ENCODE measurements at regions not wholly inside any gene's neighbourhood (a gene's known extent, or its start where the extent isn't known, plus 50 kb on each side); places are given as distances from the start of the nearest gene placed in this dataset.

DNA sequence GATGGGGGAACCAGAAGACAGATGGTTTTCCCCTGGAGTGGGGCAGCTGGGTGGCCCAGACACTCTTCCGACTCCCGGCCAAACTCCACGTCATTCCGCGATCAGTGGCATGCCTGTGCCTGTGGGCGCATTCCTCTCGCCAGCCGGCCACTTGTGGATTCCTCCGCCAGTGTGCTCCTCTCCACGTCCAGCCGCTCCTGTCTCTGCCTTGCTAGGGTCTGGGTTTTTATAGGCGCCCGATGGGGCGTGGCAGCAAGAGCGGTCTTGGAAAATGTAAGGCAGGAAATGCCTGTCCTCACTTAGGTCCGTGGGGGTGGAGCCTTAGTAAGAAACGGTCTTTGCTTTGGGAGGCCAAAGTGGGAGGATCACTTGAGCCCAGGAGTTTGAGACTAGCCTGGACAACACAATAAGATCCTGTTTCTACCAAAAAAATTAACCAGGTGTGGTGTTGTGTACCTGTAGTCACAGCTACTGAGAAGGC lies 81.6 kb upstream of the SEPTIN5 start:
- ChIA-PET CTCF (ENCODE audit: partially characterized antibody) (interaction anchor here (0.6 to 6.3 kb wide), 50 partner anchors 8 to 277 kb away, joined by 3 to 56 read pairs (median 4); no protein-coding TSS in a partner anchor), POLR2A (ENCODE audit: partially characterized antibody) (no interaction called here)
- no peak for DNase-seq (ENCODE audit: low read depth in 1 of 2, low spot score in 2 of 2)
- no peak overlapping the region for H3K23ac ChIP-seq (ENCODE audit: insufficient read length)
- H2BK20ac ChIP-seq (ENCODE audit: low read length), result no peak overlapping the region; the same call in 1 of the 2 replicates
- H3K4me3 ChIP-seq (ENCODE audit: extremely low read depth in 1 of 4, insufficient read depth in 2 of 4, low read depth in 3 of 4, low read length in 4 of 4), result no peak overlapping the region
- H2AK5ac ChIP-seq (ENCODE audit: low read depth, low read length), result no peak overlapping the region
- no peaks in the 10 kb centered on the region for H3K23me2 ChIP-seq (ENCODE audit: low read depth, low read length)
- H3K4ac ChIP-seq (replicated peaks; ENCODE audit: insufficient read length, low read depth, low read length), result no peak overlapping the region
- no peak overlapping the region for H2BK12ac ChIP-seq (ENCODE audit: low read depth, low read length)
- H2BK15ac ChIP-seq (ENCODE audit: low read length), result no peak overlapping the region
- no peak overlapping the region for H3K14ac ChIP-seq (ENCODE audit: insufficient read length)
- H4K5ac ChIP-seq (ENCODE audit: insufficient read length, low read depth, low read length), result no peak overlapping the region
- H4K8ac ChIP-seq (ENCODE audit: extremely low read depth, insufficient read depth, low read length), result no peak overlapping the region
- H3K18ac ChIP-seq (ENCODE audit: extremely low read depth, low read length), result no peak overlapping the region
- 90% methylated on average over 15 of the region's 17 CpGs; no CpG with 5 or more reads in 1 of the 2 experiments for WGBS, 2 experiments (ENCODE audit: extremely low coverage in 1 of 2, insufficient coverage in 1 of 2, insufficient read length in 1 of 2, insufficient replicate concordance in 2 of 2, low coverage in 1 of 2, low lambda C conversion rate in 2 of 2, missing lambda C conversion rate in 1 of 2)
- TF ChIP-seq CEBPB (IDR thresholded peaks at IDR 0.05; ENCODE audit: low read depth, low read length), result no peak
- no peak for TF ChIP-seq ASH2L (IDR thresholded peaks at IDR 0.05; ENCODE audit: low read length)
- no peak for TF ChIP-seq TBP (IDR thresholded peaks at IDR 0.05; ENCODE audit: low read depth, low read length)
- no peak for TF ChIP-seq TAF7 (optimal IDR thresholded peaks at IDR 0.05; ENCODE audit: borderline replicate concordance, low read depth, low read length)
- no peak for TF ChIP-seq POLR2A (IDR thresholded peaks at IDR 0.05; ENCODE audit: control extremely low read depth in 1 of 2, low read depth in 2 of 2, low read length in 2 of 2)
- TF ChIP-seq BRCA1 (IDR thresholded peaks at IDR 0.05; ENCODE audit: low read depth, low read length), result no peak
- TF ChIP-seq SUZ12 (IDR thresholded peaks at IDR 0.05; ENCODE audit: low read length), result no peak
- no peak for TF ChIP-seq YY1 (IDR thresholded peaks at IDR 0.05; ENCODE audit: low read depth, low read length)
- TF ChIP-seq EP300 (IDR thresholded peaks at IDR 0.05; ENCODE audit: borderline replicate concordance in 1 of 2, low read depth in 2 of 2, low read length in 2 of 2), result no peak
- TF ChIP-seq SAP30 (IDR thresholded peaks at IDR 0.05; ENCODE audit: insufficient read depth, insufficient replicate concordance, low read length), result no peak
- TF ChIP-seq, protein P1, sequence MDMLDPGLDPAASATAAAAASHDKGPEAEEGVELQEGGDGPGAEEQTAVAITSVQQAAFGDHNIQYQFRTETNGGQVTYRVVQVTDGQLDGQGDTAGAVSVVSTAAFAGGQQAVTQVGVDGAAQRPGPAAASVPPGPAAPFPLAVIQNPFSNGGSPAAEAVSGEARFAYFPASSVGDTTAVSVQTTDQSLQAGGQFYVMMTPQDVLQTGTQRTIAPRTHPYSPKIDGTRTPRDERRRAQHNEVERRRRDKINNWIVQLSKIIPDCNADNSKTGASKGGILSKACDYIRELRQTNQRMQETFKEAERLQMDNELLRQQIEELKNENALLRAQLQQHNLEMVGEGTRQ (IDR thresholded peaks at IDR 0.05; ENCODE audit: low read length), result no peak
- TF ChIP-seq GABPA (IDR thresholded peaks at IDR 0.05; ENCODE audit: borderline replicate concordance, insufficient read depth, low read length), result no peak
- TF ChIP-seq RXRA (IDR thresholded peaks at IDR 0.05; ENCODE audit: insufficient read depth, low read depth, low read length), result no peak
- H3K56ac ChIP-seq (replicated peaks; ENCODE audit: insufficient read length, low read depth, low read length), result no peak overlapping the region
- peaks cover 0 to 2% of the 10 kb centered on the region in 2 experiments for H4K20me1 ChIP-seq (replicated peaks in 1 of 2; ENCODE audit: control insufficient read depth in 1 of 2, insufficient read depth in 2 of 2, low read length in 2 of 2)
- no peaks in the 10 kb centered on the region for H3K36me3 ChIP-seq (ENCODE audit: control insufficient read depth in 2 of 4, insufficient read depth in 4 of 4, low read length in 3 of 4)
- no peak overlapping the region for H3K4me2 ChIP-seq (ENCODE audit: insufficient read depth in 1 of 2, low read depth in 2 of 2, low read length in 2 of 2)
- H3K27me3 ChIP-seq (replicated peaks in 1 of 4; ENCODE audit: control insufficient read depth in 3 of 4, extremely low read depth in 1 of 4, insufficient read depth in 3 of 4, low read length in 3 of 4), result no peaks in the 10 kb centered on the region
- no peaks in the 10 kb centered on the region for H3K79me1 ChIP-seq (ENCODE audit: low read depth, low read length)
- H2AFZ ChIP-seq (ENCODE audit: low read length), result no peak overlapping the region
- peaks cover 0 to 2% (median 0%) of the 10 kb centered on the region in 4 experiments; a peak in 1 of 7 replicates for H3K4me1 ChIP-seq (replicated peaks in 1 of 4; ENCODE audit: control insufficient read depth in 3 of 4, insufficient read depth in 4 of 4, low read length in 3 of 4)
- no peak overlapping the region for H2BK120ac ChIP-seq (replicated peaks; ENCODE audit: low read depth, low read length)
- no peaks in the 10 kb centered on the region for H3K79me2 ChIP-seq (ENCODE audit: control insufficient read depth in 1 of 2, insufficient read depth in 2 of 2, low read length in 2 of 2)
- no peak for FAIRE-seq
- H2BK5ac ChIP-seq (ENCODE audit: low read depth, low read length), result no peak overlapping the region
- H3K9me3 ChIP-seq (ENCODE audit: insufficient read depth in 2 of 2, low read depth in 1 of 2, low read length in 1 of 2), result no peaks in the 10 kb centered on the region
- no peak overlapping the region for H3K27ac ChIP-seq (ENCODE audit: low read depth, low read length)
- no peak overlapping the region for H3K9ac ChIP-seq (replicated peaks in 1 of 4; ENCODE audit: extremely low read depth in 1 of 4, low read depth in 3 of 4, low read length in 3 of 4)
- no peak overlapping the region for H4K91ac ChIP-seq (replicated peaks; ENCODE audit: insufficient read length, low read length)

All from H1 (cell line).